Upper lobe of left lung (tissue), 4 donors: ENCODE measurements at regions not wholly inside any gene's neighbourhood (a gene's known extent, or its start where the extent isn't known, plus 50 kb on each side); places are given as distances from the start of the nearest gene placed in this dataset.

Experiments used
- CTCF ChIP-seq, 6 experiments: fragments of 450-650 bp in 4 of 6; fragments of 200-600 bp in 2 of 6; sonication (generic) in 2 of 6; IDR thresholded peaks; one replicate each; pipeline ENCODE4 v1.5.1; 2016 to 2019; ENCODE audit warnings: antibody characterized with exemption in 6 of 6
- POLR2A ChIP-seq, 4 donors: fragments of 450-650 bp; IDR thresholded peaks; one replicate each; pipeline ENCODE4 v1.5.1; 2016 to 2017; ENCODE audit warnings: antibody characterized with exemption in 4 of 4, mild to moderate bottlenecking in 2 of 4

GRCh38 chr3:23666818-23667217 is 138.9 kb upstream of the UBE2E1 start:
- TF ChIP-seq CTCF (IDR thresholded peaks at IDR 0.05) (no peak), POLR2A (IDR thresholded peaks at IDR 0.05) (no peak)
